GM13977 (cell line): ENCODE measurements at regions not wholly inside any gene's neighbourhood (a gene's known extent, or its start where the extent isn't known, plus 50 kb on each side); places are given as distances from the start of the nearest gene placed in this dataset.

ENCODE experiments used
- DNase-seq: peaks from one replicate; pipeline ENCODE4 v3.0.0; 2012; ENCODE audit warnings: low spot score
- in situ Hi-C: fragments of 300-500 bp; cut with MboI; formaldehyde crosslinking; loops from one replicate; pipeline ENCODE4 v1.12.0; 2022; ENCODE audit warnings: low sequenced_read_pairs, low pct_unique_long_range_greater_than_20kb, mixed read lengths, inconsistent platforms; ENCODE audit not compliant: unreplicated experiment
- TF ChIP-seq, protein P1 (sequence below): IDR thresholded peaks from 2 replicates; pipeline ENCODE4 v1.5.1; 2012; ENCODE audit warnings: mild to moderate bottlenecking, control low read depth; ENCODE audit not compliant: insufficient read depth; ENCODE audit errors: extremely low read depth, missing control alignments

DNA sequence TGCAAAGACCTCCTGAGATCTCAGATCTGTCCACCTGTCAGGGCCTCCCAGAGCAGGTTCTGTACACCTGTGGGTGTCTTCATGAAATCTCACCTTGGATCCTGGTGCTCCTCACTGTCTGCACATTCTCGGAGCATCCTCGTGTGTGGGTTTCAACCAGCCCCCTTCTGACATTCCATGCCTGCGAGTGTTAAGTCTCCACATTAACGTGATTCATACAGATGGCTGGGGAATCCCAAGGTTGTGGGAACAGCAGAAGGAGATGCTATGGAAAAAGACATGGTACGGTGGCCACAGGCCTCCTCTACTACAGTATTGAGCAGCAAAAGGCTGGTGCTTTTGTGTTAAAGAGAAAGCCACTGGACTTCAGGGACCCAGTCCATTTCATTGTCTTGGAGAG, 556.5 kb downstream of the DHX35 start:
- no peak for DNase-seq
- TF ChIP-seq, protein P1, sequence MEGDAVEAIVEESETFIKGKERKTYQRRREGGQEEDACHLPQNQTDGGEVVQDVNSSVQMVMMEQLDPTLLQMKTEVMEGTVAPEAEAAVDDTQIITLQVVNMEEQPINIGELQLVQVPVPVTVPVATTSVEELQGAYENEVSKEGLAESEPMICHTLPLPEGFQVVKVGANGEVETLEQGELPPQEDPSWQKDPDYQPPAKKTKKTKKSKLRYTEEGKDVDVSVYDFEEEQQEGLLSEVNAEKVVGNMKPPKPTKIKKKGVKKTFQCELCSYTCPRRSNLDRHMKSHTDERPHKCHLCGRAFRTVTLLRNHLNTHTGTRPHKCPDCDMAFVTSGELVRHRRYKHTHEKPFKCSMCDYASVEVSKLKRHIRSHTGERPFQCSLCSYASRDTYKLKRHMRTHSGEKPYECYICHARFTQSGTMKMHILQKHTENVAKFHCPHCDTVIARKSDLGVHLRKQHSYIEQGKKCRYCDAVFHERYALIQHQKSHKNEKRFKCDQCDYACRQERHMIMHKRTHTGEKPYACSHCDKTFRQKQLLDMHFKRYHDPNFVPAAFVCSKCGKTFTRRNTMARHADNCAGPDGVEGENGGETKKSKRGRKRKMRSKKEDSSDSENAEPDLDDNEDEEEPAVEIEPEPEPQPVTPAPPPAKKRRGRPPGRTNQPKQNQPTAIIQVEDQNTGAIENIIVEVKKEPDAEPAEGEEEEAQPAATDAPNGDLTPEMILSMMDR = no peak
- in situ Hi-C loops = no loop called here

- TF ChIP-seq, protein P1 = no peak
- in situ Hi-C loops = no loop called here
- DNase-seq = no peak
Measured at GRCh38 chr20:39516964-39517363, 554.8 kb downstream of the DHX35 start.

DNA sequence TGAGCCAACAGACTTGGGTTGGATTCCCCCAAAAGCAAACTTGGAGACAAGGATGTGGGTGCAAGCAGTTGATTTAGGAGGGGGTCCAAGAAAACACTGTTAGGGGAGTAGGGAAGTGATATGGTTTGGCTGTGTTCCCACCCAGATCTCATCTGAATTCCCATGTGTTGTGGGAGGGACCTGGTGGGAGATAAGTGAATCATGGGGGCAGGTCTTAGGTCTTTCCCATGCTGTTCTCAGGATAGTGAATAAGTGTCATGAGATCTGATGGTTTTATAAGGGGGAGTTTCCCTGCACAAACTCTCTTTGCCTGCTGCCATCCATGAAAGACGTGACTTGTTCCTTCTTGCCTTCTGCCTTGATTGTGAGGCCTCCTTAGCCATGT, 542.6 kb downstream of the DHX35 start:
- in situ Hi-C loops = no loop called here

DNA sequence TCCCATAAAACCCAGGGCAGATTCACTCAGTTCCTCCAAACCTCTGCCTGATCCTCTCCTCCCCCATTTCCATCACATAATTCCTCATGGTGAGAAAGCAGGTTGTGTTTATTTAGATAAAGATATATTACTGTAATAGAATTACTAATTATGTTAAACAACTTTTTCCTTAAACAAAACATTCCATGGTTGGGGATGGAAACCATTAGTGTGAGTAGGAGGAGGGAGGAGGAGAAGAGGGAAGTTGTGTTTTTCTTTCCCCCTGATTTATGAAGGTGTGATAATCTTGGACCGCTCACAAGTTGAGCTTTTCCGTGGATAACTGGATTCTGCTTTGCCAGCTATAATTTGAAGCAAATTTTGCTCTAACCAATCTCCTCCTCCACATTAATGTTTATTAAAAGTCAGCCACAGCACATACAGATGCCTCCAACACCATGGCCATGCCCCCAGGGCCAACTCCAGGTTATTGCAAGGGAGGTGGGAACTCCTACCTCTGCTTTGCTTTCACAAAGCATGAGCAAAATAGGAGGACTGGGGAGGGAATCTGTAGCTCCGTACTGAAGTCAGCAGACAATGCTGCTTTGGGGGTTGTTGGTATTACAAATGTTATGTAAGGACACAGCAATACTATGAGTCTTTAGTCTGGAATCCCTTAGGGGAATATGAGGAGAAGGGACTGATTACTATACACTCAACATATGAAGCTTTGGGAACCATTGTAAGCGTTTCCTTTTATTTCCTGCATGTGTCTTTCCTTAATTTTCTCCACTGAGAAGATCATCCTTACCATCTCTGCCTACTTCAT, 542.0 kb downstream of the DHX35 start:
- no peak for DNase-seq
- in situ Hi-C loops = no loop called here
- TF ChIP-seq, protein P1 = no peak

More for the DNA sequence above, 542.6 kb downstream of the DHX35 start:
- TF ChIP-seq, protein P1 = no peak
- no peak for DNase-seq

DNA sequence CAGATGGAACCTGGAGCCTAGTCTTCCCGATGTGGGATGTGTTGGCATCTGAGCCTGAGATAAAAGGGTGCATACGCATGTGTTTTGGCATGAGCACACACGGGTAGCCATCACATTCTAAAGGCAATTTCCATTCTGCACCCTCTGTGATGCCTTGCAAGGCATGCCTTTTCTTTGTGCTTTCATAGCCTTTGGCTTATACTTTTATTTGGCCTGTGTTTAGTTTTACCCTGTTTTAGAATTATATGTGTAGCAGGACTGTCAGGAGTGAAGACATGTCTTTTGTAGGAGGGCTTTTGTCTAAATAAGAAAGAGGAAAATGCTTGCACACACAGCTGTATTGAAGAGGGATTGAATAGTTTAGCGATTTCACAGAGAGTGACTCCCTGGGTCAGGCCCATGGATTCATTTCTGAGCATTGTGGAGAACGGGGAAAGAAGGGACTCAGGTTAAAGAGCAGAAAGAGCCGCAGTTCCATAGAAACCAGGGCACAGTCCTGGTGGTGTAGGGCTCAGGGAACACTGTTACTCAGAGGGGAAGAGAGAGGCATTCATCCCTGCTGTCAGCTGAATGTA, 530.2 kb downstream of the DHX35 start:
- no peak for DNase-seq
- TF ChIP-seq, protein P1 = no peak
- in situ Hi-C loops = no loop called here

- no peak for DNase-seq
- in situ Hi-C loops = no loop called here
- TF ChIP-seq, protein P1 = no peak
Measured at GRCh38 chr20:39491711-39492110, 529.6 kb downstream of the DHX35 start.
